WTC11 (cell line): ENCODE measurements at regions not wholly inside any gene's neighbourhood (a gene's known extent, or its start where the extent isn't known, plus 50 kb on each side); places are given as distances from the start of the nearest gene placed in this dataset.

ENCODE experiments used
- FOXJ3 ChIP-seq: sonication (generic); formaldehyde crosslinking; IDR thresholded peaks from 2 replicates; pipeline ENCODE4 v1.9.0; 2021; ENCODE audit warnings: missing genetic modification reagents, mild to moderate bottlenecking, borderline replicate concordance
- GTF2I ChIP-seq: fragments of 250-450 bp; sonication (Bioruptor Pico); conservative IDR thresholded peaks from 2 replicates; pipeline ENCODE4 v1.4.0; 2021; ENCODE audit warnings: mild to moderate bottlenecking
- NFATC4 ChIP-seq: fragments of 250-450 bp; sonication (Bioruptor Pico); IDR thresholded peaks from 2 replicates; pipeline ENCODE4 v1.9.0; 2021; ENCODE audit warnings: mild to moderate bottlenecking
- TEAD1 ChIP-seq: sonication (generic); formaldehyde crosslinking; IDR thresholded peaks from 2 replicates; pipeline ENCODE4 v1.8.0; 2022; ENCODE audit warnings: mild to moderate bottlenecking, missing genetic modification reagents
- ZNF138 ChIP-seq: sonication (generic); formaldehyde crosslinking; conservative IDR thresholded peaks from 2 replicates; pipeline ENCODE4 v1.8.1; 2022; ENCODE audit warnings: mild to moderate bottlenecking, moderate library complexity, missing genetic modification reagents
- ZNF416 ChIP-seq: fragments of 250-450 bp; sonication (Bioruptor Pico); IDR thresholded peaks from 2 replicates; pipeline ENCODE4 v1.9.0; 2021; ENCODE audit warnings: mild to moderate bottlenecking, inconsistent platforms
- TF ChIP-seq, protein P1 (sequence below): sonication (generic); formaldehyde crosslinking; IDR thresholded peaks from 2 replicates; pipeline ENCODE4 v1.8.0; 2023; ENCODE audit warnings: missing genetic modification reagents
- TF ChIP-seq, protein P2 (sequence below): fragments of 200-600 bp; IDR thresholded peaks from 2 replicates; pipeline ENCODE4 v1.8.0; 2022; ENCODE audit warnings: antibody characterized with exemption
- TF ChIP-seq, protein P3 (sequence below): sonication (generic); formaldehyde crosslinking; IDR thresholded peaks from 2 replicates; pipeline ENCODE4 v1.8.1; 2023; ENCODE audit warnings: mild to moderate bottlenecking, missing genetic modification reagents, borderline replicate concordance
- TF ChIP-seq, protein P4 (sequence below): sonication (generic); formaldehyde crosslinking; IDR thresholded peaks from 2 replicates; pipeline ENCODE4 v1.8.1; 2023; ENCODE audit warnings: mild to moderate bottlenecking, missing genetic modification reagents, moderate library complexity
- TF ChIP-seq, protein P5 (sequence below): sonication (generic); formaldehyde crosslinking; IDR thresholded peaks from 2 replicates; pipeline ENCODE4 v1.8.0; 2022; ENCODE audit warnings: missing genetic modification reagents

DNA sequence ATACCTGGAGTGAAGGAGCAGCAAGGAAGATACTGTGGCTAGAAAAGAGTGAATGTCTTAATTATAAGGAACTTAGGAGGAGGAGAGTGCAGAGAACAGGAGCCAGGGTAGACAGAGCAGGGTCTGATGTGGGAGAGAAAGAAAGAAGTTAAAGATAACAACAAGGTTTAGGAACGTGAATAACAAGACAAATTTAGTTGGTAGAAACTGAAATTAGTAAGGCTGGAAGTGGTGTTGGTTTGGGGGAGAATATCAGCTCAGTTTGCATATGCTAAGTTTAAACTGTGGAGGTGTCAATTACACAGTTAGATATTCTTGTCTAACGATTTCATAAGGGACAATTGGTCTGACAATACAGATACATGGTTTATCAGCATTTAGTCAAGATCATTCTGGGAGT lies 1123.7 kb upstream of the PABPC4L start:
- TF ChIP-seq, protein P1, sequence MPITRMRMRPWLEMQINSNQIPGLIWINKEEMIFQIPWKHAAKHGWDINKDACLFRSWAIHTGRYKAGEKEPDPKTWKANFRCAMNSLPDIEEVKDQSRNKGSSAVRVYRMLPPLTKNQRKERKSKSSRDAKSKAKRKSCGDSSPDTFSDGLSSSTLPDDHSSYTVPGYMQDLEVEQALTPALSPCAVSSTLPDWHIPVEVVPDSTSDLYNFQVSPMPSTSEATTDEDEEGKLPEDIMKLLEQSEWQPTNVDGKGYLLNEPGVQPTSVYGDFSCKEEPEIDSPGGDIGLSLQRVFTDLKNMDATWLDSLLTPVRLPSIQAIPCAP (CRISPR knock-in tag): no peak
- TF ChIP-seq ZNF416 (CRISPR knock-in tag): no peak
- TF ChIP-seq, protein P2, sequence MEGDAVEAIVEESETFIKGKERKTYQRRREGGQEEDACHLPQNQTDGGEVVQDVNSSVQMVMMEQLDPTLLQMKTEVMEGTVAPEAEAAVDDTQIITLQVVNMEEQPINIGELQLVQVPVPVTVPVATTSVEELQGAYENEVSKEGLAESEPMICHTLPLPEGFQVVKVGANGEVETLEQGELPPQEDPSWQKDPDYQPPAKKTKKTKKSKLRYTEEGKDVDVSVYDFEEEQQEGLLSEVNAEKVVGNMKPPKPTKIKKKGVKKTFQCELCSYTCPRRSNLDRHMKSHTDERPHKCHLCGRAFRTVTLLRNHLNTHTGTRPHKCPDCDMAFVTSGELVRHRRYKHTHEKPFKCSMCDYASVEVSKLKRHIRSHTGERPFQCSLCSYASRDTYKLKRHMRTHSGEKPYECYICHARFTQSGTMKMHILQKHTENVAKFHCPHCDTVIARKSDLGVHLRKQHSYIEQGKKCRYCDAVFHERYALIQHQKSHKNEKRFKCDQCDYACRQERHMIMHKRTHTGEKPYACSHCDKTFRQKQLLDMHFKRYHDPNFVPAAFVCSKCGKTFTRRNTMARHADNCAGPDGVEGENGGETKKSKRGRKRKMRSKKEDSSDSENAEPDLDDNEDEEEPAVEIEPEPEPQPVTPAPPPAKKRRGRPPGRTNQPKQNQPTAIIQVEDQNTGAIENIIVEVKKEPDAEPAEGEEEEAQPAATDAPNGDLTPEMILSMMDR: no peak
- TF ChIP-seq, protein P3, sequence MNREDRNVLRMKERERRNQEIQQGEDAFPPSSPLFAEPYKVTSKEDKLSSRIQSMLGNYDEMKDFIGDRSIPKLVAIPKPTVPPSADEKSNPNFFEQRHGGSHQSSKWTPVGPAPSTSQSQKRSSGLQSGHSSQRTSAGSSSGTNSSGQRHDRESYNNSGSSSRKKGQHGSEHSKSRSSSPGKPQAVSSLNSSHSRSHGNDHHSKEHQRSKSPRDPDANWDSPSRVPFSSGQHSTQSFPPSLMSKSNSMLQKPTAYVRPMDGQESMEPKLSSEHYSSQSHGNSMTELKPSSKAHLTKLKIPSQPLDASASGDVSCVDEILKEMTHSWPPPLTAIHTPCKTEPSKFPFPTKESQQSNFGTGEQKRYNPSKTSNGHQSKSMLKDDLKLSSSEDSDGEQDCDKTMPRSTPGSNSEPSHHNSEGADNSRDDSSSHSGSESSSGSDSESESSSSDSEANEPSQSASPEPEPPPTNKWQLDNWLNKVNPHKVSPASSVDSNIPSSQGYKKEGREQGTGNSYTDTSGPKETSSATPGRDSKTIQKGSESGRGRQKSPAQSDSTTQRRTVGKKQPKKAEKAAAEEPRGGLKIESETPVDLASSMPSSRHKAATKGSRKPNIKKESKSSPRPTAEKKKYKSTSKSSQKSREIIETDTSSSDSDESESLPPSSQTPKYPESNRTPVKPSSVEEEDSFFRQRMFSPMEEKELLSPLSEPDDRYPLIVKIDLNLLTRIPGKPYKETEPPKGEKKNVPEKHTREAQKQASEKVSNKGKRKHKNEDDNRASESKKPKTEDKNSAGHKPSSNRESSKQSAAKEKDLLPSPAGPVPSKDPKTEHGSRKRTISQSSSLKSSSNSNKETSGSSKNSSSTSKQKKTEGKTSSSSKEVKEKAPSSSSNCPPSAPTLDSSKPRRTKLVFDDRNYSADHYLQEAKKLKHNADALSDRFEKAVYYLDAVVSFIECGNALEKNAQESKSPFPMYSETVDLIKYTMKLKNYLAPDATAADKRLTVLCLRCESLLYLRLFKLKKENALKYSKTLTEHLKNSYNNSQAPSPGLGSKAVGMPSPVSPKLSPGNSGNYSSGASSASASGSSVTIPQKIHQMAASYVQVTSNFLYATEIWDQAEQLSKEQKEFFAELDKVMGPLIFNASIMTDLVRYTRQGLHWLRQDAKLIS: no peak
- TF ChIP-seq, protein P4, sequence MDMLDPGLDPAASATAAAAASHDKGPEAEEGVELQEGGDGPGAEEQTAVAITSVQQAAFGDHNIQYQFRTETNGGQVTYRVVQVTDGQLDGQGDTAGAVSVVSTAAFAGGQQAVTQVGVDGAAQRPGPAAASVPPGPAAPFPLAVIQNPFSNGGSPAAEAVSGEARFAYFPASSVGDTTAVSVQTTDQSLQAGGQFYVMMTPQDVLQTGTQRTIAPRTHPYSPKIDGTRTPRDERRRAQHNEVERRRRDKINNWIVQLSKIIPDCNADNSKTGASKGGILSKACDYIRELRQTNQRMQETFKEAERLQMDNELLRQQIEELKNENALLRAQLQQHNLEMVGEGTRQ (CRISPR knock-in tag): no peak
- no peak for TF ChIP-seq NFATC4 (CRISPR knock-in tag)
- TF ChIP-seq, protein P5, sequence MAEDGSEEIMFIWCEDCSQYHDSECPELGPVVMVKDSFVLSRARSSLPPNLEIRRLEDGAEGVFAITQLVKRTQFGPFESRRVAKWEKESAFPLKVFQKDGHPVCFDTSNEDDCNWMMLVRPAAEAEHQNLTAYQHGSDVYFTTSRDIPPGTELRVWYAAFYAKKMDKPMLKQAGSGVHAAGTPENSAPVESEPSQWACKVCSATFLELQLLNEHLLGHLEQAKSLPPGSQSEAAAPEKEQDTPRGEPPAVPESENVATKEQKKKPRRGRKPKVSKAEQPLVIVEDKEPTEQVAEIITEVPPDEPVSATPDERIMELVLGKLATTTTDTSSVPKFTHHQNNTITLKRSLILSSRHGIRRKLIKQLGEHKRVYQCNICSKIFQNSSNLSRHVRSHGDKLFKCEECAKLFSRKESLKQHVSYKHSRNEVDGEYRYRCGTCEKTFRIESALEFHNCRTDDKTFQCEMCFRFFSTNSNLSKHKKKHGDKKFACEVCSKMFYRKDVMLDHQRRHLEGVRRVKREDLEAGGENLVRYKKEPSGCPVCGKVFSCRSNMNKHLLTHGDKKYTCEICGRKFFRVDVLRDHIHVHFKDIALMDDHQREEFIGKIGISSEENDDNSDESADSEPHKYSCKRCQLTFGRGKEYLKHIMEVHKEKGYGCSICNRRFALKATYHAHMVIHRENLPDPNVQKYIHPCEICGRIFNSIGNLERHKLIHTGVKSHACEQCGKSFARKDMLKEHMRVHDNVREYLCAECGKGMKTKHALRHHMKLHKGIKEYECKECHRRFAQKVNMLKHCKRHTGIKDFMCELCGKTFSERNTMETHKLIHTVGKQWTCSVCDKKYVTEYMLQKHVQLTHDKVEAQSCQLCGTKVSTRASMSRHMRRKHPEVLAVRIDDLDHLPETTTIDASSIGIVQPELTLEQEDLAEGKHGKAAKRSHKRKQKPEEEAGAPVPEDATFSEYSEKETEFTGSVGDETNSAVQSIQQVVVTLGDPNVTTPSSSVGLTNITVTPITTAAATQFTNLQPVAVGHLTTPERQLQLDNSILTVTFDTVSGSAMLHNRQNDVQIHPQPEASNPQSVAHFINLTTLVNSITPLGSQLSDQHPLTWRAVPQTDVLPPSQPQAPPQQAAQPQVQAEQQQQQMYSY: no peak
- no peak for TF ChIP-seq GTF2I (CRISPR knock-in tag)
- TF ChIP-seq TEAD1: no peak
- TF ChIP-seq FOXJ3 (CRISPR knock-in tag): no peak
- no peak for TF ChIP-seq ZNF138 (CRISPR knock-in tag)
